IMR-90 (cell line): ENCODE measurements at regions not wholly inside any gene's neighbourhood (a gene's known extent, or its start where the extent isn't known, plus 50 kb on each side); places are given as distances from the start of the nearest gene placed in this dataset.

Experiments
- ATAC-seq: fragments of 200-7000 bp; cut with Tn5 transposase; 2 replicates; pipeline ENCODE4 v1.9.1; 2020; ENCODE audit warnings: low read depth, mild to moderate bottlenecking, moderate library complexity
- BruUV-seq: library from RNA; stranded (reverse); fragments of 400-500 nt; replicated peaks from 2 replicates; lab custom pipeline; 2021; lab: Mats Ljungman, UMichigan
- CTCF ChIA-PET: fragments of 300-600 bp; formaldehyde crosslinking; extraction: SDS; loops from one replicate; lab custom pipeline; 2021; ENCODE audit warnings: antibody characterized with exemption; lab: Yijun Ruan, JAX
- POLR2A ChIA-PET: fragments of 300-600 bp; sonication (Branson Sonifier 250); formaldehyde crosslinking; loops from one replicate; lab custom pipeline; 2022; ENCODE audit warnings: antibody characterized with exemption; ENCODE audit not compliant: unreplicated experiment; lab: Charles Lee
- DNase-seq: peaks from one replicate; pipeline ENCODE4 v3.0.0; 2013
- H2AFZ ChIP-seq: replicated peaks from 2 replicates; pipeline ENCODE3; 2013; ENCODE audit warnings: low read length, mild to moderate bottlenecking; ENCODE audit not compliant: poor library complexity
- H2AK5ac ChIP-seq: 2 replicates; pipeline ENCODE4 v1.6.1; 2013; ENCODE audit warnings: low read depth, low read length, inconsistent platforms
- H2AK9ac ChIP-seq: replicated peaks from 2 replicates; pipeline ENCODE3; 2013; ENCODE audit warnings: mild to moderate bottlenecking, low read depth, low read length, moderate library complexity; ENCODE audit not compliant: poor library complexity
- H2BK120ac ChIP-seq: 2 replicates; pipeline ENCODE4 v1.6.1; 2013; ENCODE audit warnings: low read depth, low read length, inconsistent platforms
- H2BK15ac ChIP-seq: 3 replicates; pipeline ENCODE4 v1.6.1; 2013; ENCODE audit warnings: low read depth, low read length, inconsistent platforms
- H2BK20ac ChIP-seq: 2 replicates; pipeline ENCODE4 v1.6.1; 2013; ENCODE audit warnings: low read depth, mild to moderate bottlenecking, inconsistent platforms, low read length, moderate library complexity
- H2BK5ac ChIP-seq: 2 replicates; pipeline ENCODE4 v1.6.1; 2013; ENCODE audit warnings: mild to moderate bottlenecking, low read depth, low read length, inconsistent platforms; ENCODE audit not compliant: poor library complexity, severe bottlenecking
- H3K14ac ChIP-seq: replicated peaks from 2 replicates; pipeline ENCODE4 v1.6.1; 2013; ENCODE audit warnings: low read depth, low read length, inconsistent platforms
- H3K18ac ChIP-seq: 2 replicates; pipeline ENCODE4 v1.6.1; 2013; ENCODE audit warnings: low read depth, low read length, control low read depth
- H3K23ac ChIP-seq: 2 replicates; pipeline ENCODE4 v1.6.1; 2013; ENCODE audit warnings: low read depth, low read length, inconsistent platforms
- H3K27ac ChIP-seq: 2 replicates; pipeline ENCODE4 v1.5.1; 2013; ENCODE audit warnings: mild to moderate bottlenecking, control low read depth, low read length; ENCODE audit not compliant: insufficient read depth
- H3K27me3 ChIP-seq: 2 replicates; pipeline ENCODE4 v1.6.1; 2013; ENCODE audit warnings: low read length; ENCODE audit not compliant: control insufficient read depth, insufficient read depth
- H3K36me3 ChIP-seq: 2 replicates; pipeline ENCODE4 v1.6.1; 2013; ENCODE audit warnings: low read length, mixed read lengths; ENCODE audit not compliant: control insufficient read depth, insufficient read depth
- H3K4ac ChIP-seq: 2 replicates; pipeline ENCODE4 v1.6.1; 2013; ENCODE audit warnings: low read depth, low read length, inconsistent platforms
- H3K4me1 ChIP-seq: 2 replicates; pipeline ENCODE4 v1.6.1; 2013; ENCODE audit warnings: low read length, mixed read lengths; ENCODE audit not compliant: control insufficient read depth, insufficient read depth
- H3K4me2 ChIP-seq: 2 replicates; pipeline ENCODE4 v1.6.1; 2013; ENCODE audit warnings: low read depth, mild to moderate bottlenecking, control low read depth, low read length, moderate library complexity
- H3K4me3 ChIP-seq: 2 replicates; pipeline ENCODE4 v1.5.1; 2013; ENCODE audit warnings: low read depth, mild to moderate bottlenecking, control low read depth, low read length, moderate library complexity; ENCODE audit not compliant: insufficient read depth
- H3K56ac ChIP-seq: 2 replicates; pipeline ENCODE4 v1.6.1; 2013; ENCODE audit warnings: low read length, inconsistent platforms; ENCODE audit not compliant: insufficient read depth; ENCODE audit errors: extremely low read depth
- H3K79me1 ChIP-seq, 2 experiments: 2 replicates each; pipeline ENCODE4 v1.6.1; 2013; ENCODE audit warnings: low read length in 2 of 2, inconsistent platforms in 1 of 2, low read depth in 1 of 2
- H3K9ac ChIP-seq: 2 replicates; pipeline ENCODE4 v1.6.1; 2013; ENCODE audit warnings: low read depth, low read length, control low read depth
- H3K9me1 ChIP-seq: 2 replicates; pipeline ENCODE4 v1.6.1; 2013; ENCODE audit warnings: low read length, inconsistent platforms; ENCODE audit not compliant: insufficient read depth
- H3K9me3 ChIP-seq: 2 replicates; pipeline ENCODE4 v1.6.1; 2013; ENCODE audit warnings: low read length; ENCODE audit not compliant: control insufficient read depth, insufficient read depth
- H4K20me1 ChIP-seq: 2 replicates; pipeline ENCODE4 v1.6.1; 2013; ENCODE audit warnings: low read length, inconsistent platforms; ENCODE audit not compliant: insufficient read depth
- H4K5ac ChIP-seq: 2 replicates; pipeline ENCODE4 v1.6.1; 2013; ENCODE audit warnings: mild to moderate bottlenecking, low read depth, low read length, control low read depth
- H4K8ac ChIP-seq, 2 experiments: 2 replicates each; pipeline ENCODE4 v1.6.1; 2013; ENCODE audit warnings: low read depth in 2 of 2, low read length in 2 of 2, control low read depth in 1 of 2, inconsistent platforms in 1 of 2
- H4K91ac ChIP-seq: 2 replicates; pipeline ENCODE4 v1.6.1; 2013; ENCODE audit warnings: low read depth, low read length, inconsistent platforms; ENCODE audit not compliant: insufficient read depth
- BHLHE40 ChIP-seq: fragments of 150-350 bp; IDR thresholded peaks from 2 replicates; pipeline ENCODE4 v1.6.1; 2016; ENCODE audit warnings: mild to moderate bottlenecking, low read depth, low read length
- MAFK ChIP-seq: IDR thresholded peaks from 2 replicates; pipeline ENCODE4 v1.6.1; 2012; ENCODE audit warnings: low read depth, low read length, improper control_type of control experiment
- MAZ ChIP-seq: IDR thresholded peaks from 2 replicates; pipeline ENCODE4 v1.6.1; 2012; ENCODE audit warnings: low read depth, mild to moderate bottlenecking, low read length, improper control_type of control experiment, moderate library complexity, borderline replicate concordance
- MXI1 ChIP-seq: IDR thresholded peaks from 2 replicates; pipeline ENCODE4 v1.6.1; 2012; ENCODE audit warnings: low read depth, mild to moderate bottlenecking, low read length, moderate library complexity, borderline replicate concordance
- NFE2L2 ChIP-seq: fragments of 150-350 bp; IDR thresholded peaks from 2 replicates; pipeline ENCODE4 v1.6.1; 2016; ENCODE audit warnings: low read depth, mild to moderate bottlenecking, low read length
- RCOR1 ChIP-seq: IDR thresholded peaks from 2 replicates; pipeline ENCODE4 v1.6.1; 2012; ENCODE audit warnings: mild to moderate bottlenecking, low read length, improper control_type of control experiment; ENCODE audit not compliant: insufficient replicate concordance
- SMC3 ChIP-seq: fragments of 150-350 bp; IDR thresholded peaks from 2 replicates; pipeline ENCODE4 v1.6.1; 2016; ENCODE audit warnings: low read depth, mild to moderate bottlenecking, antibody characterized with exemption, low read length, moderate library complexity
- WGBS, 2 experiments: methylation state at CpG; one replicate each; pipeline versions ENCODE4 v1.1.5 to v1.1.7; 2013; ENCODE audit warnings: missing lambda C conversion rate in 2 of 2; ENCODE audit not compliant: insufficient read length in 1 of 2; ENCODE audit errors: extremely low coverage in 2 of 2; 5-methylcytosine and 5-hydroxymethylcytosine counted together
- dilution Hi-C: fragments of 300-500 bp; cut with HindIII; formaldehyde crosslinking; loops from one replicate; pipeline ENCODE4 v1.14.3; 2018; ENCODE audit warnings: low sequenced_read_pairs; ENCODE audit not compliant: unreplicated experiment
- in situ Hi-C: fragments of 300-500 bp; cut with MboI; formaldehyde crosslinking; loops from 3 replicates; pipeline ENCODE4 v1.14.3; 2019; ENCODE audit warnings: low sequenced_read_pairs, inconsistent platforms, mixed read lengths
- intact Hi-C: fragments of 100-400 bp; cut with micrococcal nuclease; formaldehyde crosslinking; loops from 2 replicates; pipeline ENCODE4 v1.10.0; 2022

- in situ Hi-C loops, result no loop called here
- H3K4me3 ChIP-seq, result no peak overlapping the region
Measured at GRCh38 chr18:5622905-5623304, 79.1 kb upstream of the EPB41L3 start.

More at GRCh38 chr18:5622905-5623304, 79.1 kb upstream of the EPB41L3 start:
- Histone ChIP-seq H2AK5ac (no peak overlapping the region), H3K4me2 (no peak overlapping the region), H2BK120ac (no peak overlapping the region), H2BK5ac (no peak overlapping the region), H3K4ac (no peak overlapping the region), H4K5ac (no peak overlapping the region), H3K14ac (no peak overlapping the region), H3K9ac (no peak overlapping the region), H3K4me1 (no peaks in the 10 kb centered on the region; the same call in 1 of the 2 replicates), H3K18ac (no peak overlapping the region), H4K8ac (no peak overlapping the region), H3K27ac (no peak overlapping the region), H3K27me3 (peaks cover 3% of the 10 kb centered on the region), H3K79me1 (no peaks in the 10 kb centered on the region), H3K23ac (no peak overlapping the region), H4K91ac (no peak overlapping the region), H4K20me1 (no peaks in the 10 kb centered on the region), H3K9me1 (no peaks in the 10 kb centered on the region), H3K9me3 (no peaks in the 10 kb centered on the region), H2BK15ac (no peak overlapping the region), H2BK20ac (no peak overlapping the region), H3K36me3 (no peaks in the 10 kb centered on the region), H2AK9ac (no peak overlapping the region), H3K56ac (no peak overlapping the region), H2AFZ (no peak overlapping the region)
- CTCF ChIA-PET, result no interaction called here
- intact Hi-C loops (no loop called here), dilution Hi-C loops (no loop called here)
- peak; percentile 56 for ATAC-seq
- no CpG with 5 or more reads among the region's 4 CpGs for WGBS, 2 experiments
- TF ChIP-seq MAZ (no peak), MXI1 (no peak), SMC3 (no peak), BHLHE40 (peak; percentile 28; the same call in 1 of the 2 replicates), NFE2L2 (no peak), RCOR1 (no peak), MAFK (no peak)
- no TSS peak for BruUV-seq
- POLR2A ChIA-PET, result no interaction called here
- peak; percentile 74 for DNase-seq
